IPS-18a (cell line): ENCODE measurements at regions not wholly inside any gene's neighbourhood (a gene's known extent, or its start where the extent isn't known, plus 50 kb on each side); places are given as distances from the start of the nearest gene placed in this dataset.

ENCODE experiments used
- H3K27ac ChIP-seq: one replicate; pipeline ENCODE4 v1.5.1; 2013; ENCODE audit warnings: low read length
- H3K27me3 ChIP-seq: one replicate; pipeline ENCODE4 v1.6.1; 2013; ENCODE audit warnings: mild to moderate bottlenecking, low read length; ENCODE audit not compliant: control insufficient read depth, insufficient read depth
- H3K36me3 ChIP-seq: one replicate; pipeline ENCODE4 v1.6.1; 2013; ENCODE audit warnings: low read depth, low read length; ENCODE audit not compliant: control insufficient read depth
- H3K4me1 ChIP-seq: one replicate; pipeline ENCODE4 v1.6.1; 2013; ENCODE audit warnings: low read depth, low read length; ENCODE audit not compliant: control insufficient read depth
- H3K4me3 ChIP-seq: one replicate; pipeline ENCODE4 v1.5.1; 2013; ENCODE audit warnings: low read length
- H3K9ac ChIP-seq: one replicate; pipeline ENCODE4 v1.6.1; 2013; ENCODE audit warnings: mild to moderate bottlenecking, low read length, moderate library complexity
- H3K9me3 ChIP-seq: one replicate; pipeline ENCODE4 v1.6.1; 2013; ENCODE audit warnings: low read depth, low read length; ENCODE audit not compliant: control insufficient read depth

DNA sequence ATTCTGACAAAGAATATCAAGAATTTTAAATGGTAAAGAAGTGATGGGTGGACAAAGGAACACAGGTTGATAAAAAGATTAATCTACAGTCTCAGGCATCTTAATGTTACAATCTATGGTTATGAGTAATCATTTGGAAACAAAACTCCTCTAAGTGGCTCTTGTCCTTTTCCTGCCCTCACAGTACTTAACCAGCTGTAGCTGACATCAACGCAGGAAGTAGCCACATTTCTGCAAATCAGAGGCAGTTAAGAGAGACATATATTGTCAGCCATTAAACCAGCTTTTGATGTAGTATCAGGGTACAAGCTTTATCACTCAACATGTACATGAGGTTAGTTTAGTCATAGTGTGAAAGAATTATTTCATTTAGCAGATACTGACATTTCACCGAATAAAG is 244.6 kb downstream of the NR4A2 start:
- H3K36me3 ChIP-seq, result no peaks in the 10 kb centered on the region
- H3K27ac ChIP-seq, result no peak overlapping the region
- H3K9me3 ChIP-seq, result no peaks in the 10 kb centered on the region
- H3K27me3 ChIP-seq, result no peaks in the 10 kb centered on the region
- no peaks in the 10 kb centered on the region for H3K4me1 ChIP-seq
- H3K4me3 ChIP-seq, result no peak overlapping the region
- no peak overlapping the region for H3K9ac ChIP-seq

GRCh38 chr2:156083763-156084493 is 248.6 kb downstream of the NR4A2 start:
- Histone ChIP-seq H3K4me3 (no peak overlapping the region), H3K27me3 (no peaks in the 10 kb centered on the region), H3K9ac (no peak overlapping the region), H3K36me3 (no peaks in the 10 kb centered on the region), H3K9me3 (no peaks in the 10 kb centered on the region), H3K27ac (no peak overlapping the region), H3K4me1 (no peaks in the 10 kb centered on the region)

DNA sequence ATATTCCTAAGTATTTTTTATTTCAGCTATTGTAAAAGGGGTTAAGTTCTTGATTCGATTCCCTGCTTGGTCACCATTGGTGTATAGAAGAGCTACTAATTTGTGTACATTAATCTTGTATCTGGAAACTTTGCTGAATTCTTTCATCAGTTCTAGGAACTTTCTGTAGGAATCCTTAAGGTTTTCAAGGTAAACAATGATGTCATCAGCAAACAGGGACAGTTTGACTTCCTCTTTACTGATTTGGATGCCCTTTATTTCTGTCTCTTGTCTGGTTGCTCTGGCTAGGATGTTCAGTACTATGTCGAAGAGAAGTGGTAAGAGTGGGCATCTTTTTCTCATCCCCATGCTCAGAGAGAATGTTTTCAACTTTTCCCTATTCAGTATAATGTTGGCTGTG is 252.7 kb downstream of the NR4A2 start:
- Histone ChIP-seq H3K9ac (no peak overlapping the region), H3K4me1 (no peaks in the 10 kb centered on the region), H3K27ac (no peak overlapping the region), H3K27me3 (no peaks in the 10 kb centered on the region), H3K9me3 (no peaks in the 10 kb centered on the region), H3K36me3 (no peaks in the 10 kb centered on the region), H3K4me3 (no peak overlapping the region)

DNA sequence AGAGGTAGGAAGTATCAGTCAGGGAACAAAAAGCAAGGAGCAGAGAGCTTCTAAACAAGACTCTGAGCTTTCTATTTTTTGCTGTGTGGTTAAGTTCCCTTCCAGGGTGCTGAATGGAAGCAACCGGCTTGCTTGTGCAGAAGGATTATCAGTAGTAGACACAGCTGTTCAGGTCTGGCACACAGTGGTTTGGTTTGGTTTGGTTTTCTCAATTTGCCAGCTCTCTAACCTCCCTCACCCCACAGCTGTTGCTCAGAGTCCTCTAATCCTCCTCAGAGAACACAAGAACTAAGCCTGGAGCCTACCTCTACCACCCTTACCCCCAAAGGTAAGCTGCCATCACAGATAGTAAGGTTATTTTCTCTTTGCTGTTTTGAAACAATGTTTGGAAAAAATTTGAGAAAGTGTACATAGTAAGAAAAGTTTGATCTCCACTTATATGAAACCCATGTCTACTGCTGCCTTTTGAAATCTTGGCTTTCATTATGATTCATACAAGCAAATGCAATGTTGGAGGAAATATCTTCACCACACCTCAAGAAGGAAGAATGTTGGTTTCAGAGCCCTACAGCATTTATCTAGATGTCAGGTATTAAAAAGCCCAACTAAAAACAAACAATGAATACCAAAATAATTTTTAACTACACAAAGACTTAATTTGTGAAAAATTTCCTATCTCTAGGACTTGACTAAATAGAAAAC is 255.3 kb downstream of the NR4A2 start:
- no peaks in the 10 kb centered on the region for H3K27me3 ChIP-seq
- no peak overlapping the region for H3K4me3 ChIP-seq
- no peaks in the 10 kb centered on the region for H3K9me3 ChIP-seq
- no peaks in the 10 kb centered on the region for H3K4me1 ChIP-seq
- H3K27ac ChIP-seq, result no peak overlapping the region
- no peaks in the 10 kb centered on the region for H3K36me3 ChIP-seq
- no peak overlapping the region for H3K9ac ChIP-seq

GRCh38 chr2:156065912-156066311 is 266.6 kb downstream of the NR4A2 start:
- Histone ChIP-seq H3K36me3 (no peaks in the 10 kb centered on the region), H3K27ac (no peak overlapping the region), H3K4me3 (no peak overlapping the region), H3K9me3 (no peaks in the 10 kb centered on the region), H3K9ac (no peak overlapping the region), H3K4me1 (no peaks in the 10 kb centered on the region), H3K27me3 (no peaks in the 10 kb centered on the region)

- Histone ChIP-seq H3K36me3 (no peaks in the 10 kb centered on the region), H3K9ac (no peak overlapping the region), H3K27ac (no peak overlapping the region), H3K9me3 (no peaks in the 10 kb centered on the region), H3K27me3 (no peaks in the 10 kb centered on the region), H3K4me3 (no peak overlapping the region), H3K4me1 (no peaks in the 10 kb centered on the region)
These were observed 268.0 kb downstream of the NR4A2 start for GRCh38 chr2:156064540-156064939.

- Histone ChIP-seq H3K4me1 (no peaks in the 10 kb centered on the region), H3K4me3 (no peak overlapping the region), H3K27me3 (no peaks in the 10 kb centered on the region), H3K27ac (no peak overlapping the region), H3K9me3 (no peaks in the 10 kb centered on the region), H3K9ac (no peak overlapping the region), H3K36me3 (no peaks in the 10 kb centered on the region)
These were observed 274.9 kb downstream of the NR4A2 start for GRCh38 chr2:156057647-156058046.

DNA sequence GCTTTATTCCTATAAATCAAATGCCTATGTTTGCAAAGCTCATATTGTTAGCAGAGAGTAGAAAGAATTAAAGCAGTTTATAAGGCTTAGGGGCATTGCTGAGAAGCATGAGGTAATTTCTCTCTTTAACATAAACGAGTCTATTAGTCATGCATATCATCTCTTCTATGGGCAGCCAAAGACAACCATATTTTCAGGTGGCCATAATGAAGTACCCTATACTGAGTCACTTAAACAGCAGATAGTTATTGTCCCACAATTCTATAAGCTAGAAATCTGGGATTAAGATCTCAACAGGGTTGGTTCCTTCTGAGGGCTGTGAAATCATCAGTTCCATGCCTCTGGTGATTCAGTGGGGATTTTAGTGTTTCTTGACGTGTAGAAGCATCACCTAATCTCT is 277.5 kb downstream of the NR4A2 start:
- Histone ChIP-seq H3K4me3 (no peak overlapping the region), H3K27ac (no peak overlapping the region), H3K9me3 (no peaks in the 10 kb centered on the region), H3K9ac (no peak overlapping the region), H3K4me1 (no peaks in the 10 kb centered on the region), H3K36me3 (no peaks in the 10 kb centered on the region), H3K27me3 (no peaks in the 10 kb centered on the region)

DNA sequence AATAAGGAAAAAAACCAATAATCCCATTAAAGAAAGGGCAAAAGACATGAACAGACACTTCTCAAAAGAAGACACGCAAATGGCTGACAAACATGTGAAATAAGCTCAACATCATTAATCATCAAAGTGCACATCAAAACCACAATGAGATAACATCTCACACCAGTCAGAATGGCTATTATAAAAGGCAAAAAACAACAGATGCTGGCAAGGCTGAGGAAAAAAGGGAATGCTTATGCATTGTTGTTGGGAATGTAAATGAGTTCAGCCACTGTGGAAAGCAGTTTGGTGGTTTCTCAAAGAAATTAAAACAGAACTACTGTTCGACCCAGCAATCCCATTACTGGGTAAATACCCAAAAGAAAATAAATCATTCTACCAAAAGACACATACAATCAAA is 285.6 kb downstream of the NR4A2 start:
- H3K27ac ChIP-seq, result no peak overlapping the region
- no peaks in the 10 kb centered on the region for H3K27me3 ChIP-seq
- no peak overlapping the region for H3K9ac ChIP-seq
- H3K36me3 ChIP-seq, result no peaks in the 10 kb centered on the region
- H3K4me1 ChIP-seq, result no peaks in the 10 kb centered on the region
- no peaks in the 10 kb centered on the region for H3K9me3 ChIP-seq
- no peak overlapping the region for H3K4me3 ChIP-seq

- no peak overlapping the region for H3K27ac ChIP-seq
- H3K9ac ChIP-seq, result no peak overlapping the region
- H3K4me3 ChIP-seq, result no peak overlapping the region
- H3K27me3 ChIP-seq, result no peaks in the 10 kb centered on the region
- no peaks in the 10 kb centered on the region for H3K9me3 ChIP-seq
- H3K36me3 ChIP-seq, result no peaks in the 10 kb centered on the region
- H3K4me1 ChIP-seq, result peaks cover 5% of the 10 kb centered on the region
These were observed 289.6 kb downstream of the NR4A2 start for GRCh38 chr2:156042895-156043294.

- Histone ChIP-seq H3K36me3 (no peaks in the 10 kb centered on the region), H3K9me3 (no peaks in the 10 kb centered on the region), H3K4me1 (peaks cover 5% of the 10 kb centered on the region), H3K27me3 (no peaks in the 10 kb centered on the region), H3K4me3 (no peak overlapping the region), H3K9ac (no peak overlapping the region), H3K27ac (no peak overlapping the region)
These were observed 294.5 kb downstream of the NR4A2 start for GRCh38 chr2:156038021-156038420.

GRCh38 chr2:156037482-156037881 is 295.0 kb downstream of the NR4A2 start:
- no peak overlapping the region for H3K4me3 ChIP-seq
- H3K27me3 ChIP-seq, result no peaks in the 10 kb centered on the region
- H3K4me1 ChIP-seq, result peaks cover 5% of the 10 kb centered on the region
- H3K27ac ChIP-seq, result no peak overlapping the region
- no peak overlapping the region for H3K9ac ChIP-seq
- H3K36me3 ChIP-seq, result no peaks in the 10 kb centered on the region
- H3K9me3 ChIP-seq, result no peaks in the 10 kb centered on the region
